Uterus (tissue), 3 donors: ENCODE measurements at regions not wholly inside any gene's neighbourhood (a gene's known extent, or its start where the extent isn't known, plus 50 kb on each side); places are given as distances from the start of the nearest gene placed in this dataset.
"Not testable (repeated sequence)": the region's sequence is repeated elsewhere in the genome, so short reads cannot be mapped to it uniquely, and the experiment has no call there.

Source experiments
- DNase-seq, 2 donors: peaks; one replicate each; pipeline ENCODE4 v3.0.0-alpha.2; 2019 to 2020
- H3K27ac ChIP-seq, 2 donors: fragments of 200-600 bp; sonication (generic); 1 replicate in 1 of 2; 2 replicates in 1 of 2; pipeline ENCODE4 v1.5.1; 2016 to 2018
- H3K27me3 ChIP-seq, 2 donors: fragments of 200-600 bp; sonication (generic); one replicate each; pipeline ENCODE4 v1.5.1; 2018 to 2019; ENCODE audit warnings: control low read depth in 1 of 2
- H3K36me3 ChIP-seq, 2 donors: fragments of 200-600 bp; sonication (generic); one replicate each; pipeline ENCODE4 v1.5.1; 2019; ENCODE audit warnings: control low read depth in 1 of 2
- H3K4me1 ChIP-seq, 2 donors: fragments of 200-600 bp; sonication (generic); one replicate each; pipeline ENCODE4 v1.5.1; 2018 to 2019; ENCODE audit warnings: control low read depth in 1 of 2
- H3K4me3 ChIP-seq, 2 donors: fragments of 200-600 bp; sonication (generic); 1 replicate in 1 of 2; 2 replicates in 1 of 2; pipeline ENCODE4 v1.5.1; 2018 to 2019; ENCODE audit warnings: mild to moderate bottlenecking in 1 of 2
- H3K9me3 ChIP-seq, 2 donors: fragments of 200-600 bp; sonication (generic); one replicate each; pipeline ENCODE4 v1.5.1; 2019; ENCODE audit warnings: control low read depth in 1 of 2
- CTCF ChIP-seq, 4 experiments: fragments of 200-600 bp in 2 of 4; fragments of 450-650 bp in 2 of 4; sonication (generic) in 2 of 4; IDR thresholded peaks; one replicate each; pipeline ENCODE4 v1.5.1; 2016 to 2019; ENCODE audit warnings: antibody characterized with exemption in 4 of 4, mild to moderate bottlenecking in 2 of 4, moderate library complexity in 1 of 4
- POLR2A ChIP-seq, 2 donors: fragments of 450-650 bp; IDR thresholded peaks; one replicate each; pipeline ENCODE4 v1.6.1; 2016; ENCODE audit warnings: antibody characterized with exemption in 2 of 2, mild to moderate bottlenecking in 1 of 2, moderate library complexity in 1 of 2
- intact Hi-C: fragments of 100-400 bp; cut with DNase I; formaldehyde crosslinking; loops from one replicate; pipeline ENCODE4 v1.15.1; 2023; ENCODE audit warnings: low total_unique reads
- donor health status: DM: yes; HTN: yes; CAD: no.

- H3K27ac ChIP-seq: no peak overlapping the region
- TF ChIP-seq CTCF (IDR thresholded peaks at IDR 0.05): no peak
- TF ChIP-seq POLR2A (IDR thresholded peaks at IDR 0.05): no peak
- no peaks in the 10 kb centered on the region for H3K4me1 ChIP-seq
- no peaks in the 10 kb centered on the region for H3K36me3 ChIP-seq
- no peak overlapping the region for H3K4me3 ChIP-seq
- H3K27me3 ChIP-seq: no peaks in the 10 kb centered on the region
- DNase-seq: no peak
- no peaks in the 10 kb centered on the region for H3K9me3 ChIP-seq
- intact Hi-C loops: no loop called here
Observed at GRCh38 chr2:64249426-64249825, 105.2 kb upstream of the PELI1 start.

- Histone ChIP-seq H3K4me1 (no peaks in the 10 kb centered on the region), H3K4me3 (no peak overlapping the region), H3K36me3 (no peaks in the 10 kb centered on the region), H3K27me3 (no peaks in the 10 kb centered on the region), H3K9me3 (no peaks in the 10 kb centered on the region), H3K27ac (no peak overlapping the region)
- TF ChIP-seq CTCF (IDR thresholded peaks at IDR 0.05): no peak
- TF ChIP-seq POLR2A (IDR thresholded peaks at IDR 0.05): no peak
- DNase-seq: no peak
- intact Hi-C loops: no loop called here
Observed at GRCh38 chr2:64250063-64250462, 105.8 kb upstream of the PELI1 start.

GRCh38 chr2:64250751-64251423, 106.7 kb upstream of the PELI1 start:
- intact Hi-C loops: no loop called here
- H3K4me1 ChIP-seq: no peaks in the 10 kb centered on the region
- H3K36me3 ChIP-seq: no peaks in the 10 kb centered on the region
- no peaks in the 10 kb centered on the region for H3K27me3 ChIP-seq
- DNase-seq: no peak
- no peak overlapping the region for H3K27ac ChIP-seq
- TF ChIP-seq POLR2A (IDR thresholded peaks at IDR 0.05): no peak
- TF ChIP-seq CTCF (IDR thresholded peaks at IDR 0.05): no peak
- H3K9me3 ChIP-seq: no peaks in the 10 kb centered on the region
- H3K4me3 ChIP-seq: no peak overlapping the region

- no peaks in the 10 kb centered on the region for H3K27me3 ChIP-seq
- intact Hi-C loops: no loop called here
- H3K9me3 ChIP-seq: no peaks in the 10 kb centered on the region
- no peaks in the 10 kb centered on the region for H3K36me3 ChIP-seq
- no peak for TF ChIP-seq CTCF (IDR thresholded peaks at IDR 0.05)
- no peak for TF ChIP-seq POLR2A (IDR thresholded peaks at IDR 0.05)
- DNase-seq: no peak
- no peak overlapping the region for H3K27ac ChIP-seq
- H3K4me3 ChIP-seq: no peak overlapping the region
- no peaks in the 10 kb centered on the region for H3K4me1 ChIP-seq
Observed at GRCh38 chr2:64251497-64252250, 107.5 kb upstream of the PELI1 start.

GRCh38 chr2:64252251-64252978, 108.2 kb upstream of the PELI1 start:
- intact Hi-C loops: not testable (repeated sequence)

GRCh38 chr2:64253421-64253820, 109.2 kb upstream of the PELI1 start:
- H3K9me3 ChIP-seq, H3K27me3 ChIP-seq, intact Hi-C loops, H3K27ac ChIP-seq, H3K4me3 ChIP-seq, H3K36me3 ChIP-seq, DNase-seq, H3K4me1 ChIP-seq: not testable (repeated sequence)

More at GRCh38 chr2:64252251-64252978, 108.2 kb upstream of the PELI1 start:
- DNase-seq, H3K27ac ChIP-seq, H3K9me3 ChIP-seq, H3K27me3 ChIP-seq, H3K4me3 ChIP-seq, H3K36me3 ChIP-seq, H3K4me1 ChIP-seq: not testable (repeated sequence)
